GM12865 (cell line): ENCODE measurements at regions not wholly inside any gene's neighbourhood (a gene's known extent, or its start where the extent isn't known, plus 50 kb on each side); places are given as distances from the start of the nearest gene placed in this dataset.
A peak's percentile ranks its signal among the peaks of the same experiment; 100 is the strongest.

Experiments used
- DNase-seq: peaks from one replicate; pipeline ENCODE4 v3.0.0; 2010; ENCODE audit warnings: low read depth
- H3K4me3 ChIP-seq: 2 replicates; pipeline ENCODE4 v1.5.1; 2011; ENCODE audit warnings: mild to moderate bottlenecking, low read depth, low read length, control low read depth
- TF ChIP-seq, protein P1 (sequence below): IDR thresholded peaks from 2 replicates; pipeline ENCODE4 v1.5.1; 2011; ENCODE audit warnings: low read length, control low read depth, low read depth, inconsistent platforms; ENCODE audit not compliant: insufficient read depth; ENCODE audit errors: missing control alignments

DNA sequence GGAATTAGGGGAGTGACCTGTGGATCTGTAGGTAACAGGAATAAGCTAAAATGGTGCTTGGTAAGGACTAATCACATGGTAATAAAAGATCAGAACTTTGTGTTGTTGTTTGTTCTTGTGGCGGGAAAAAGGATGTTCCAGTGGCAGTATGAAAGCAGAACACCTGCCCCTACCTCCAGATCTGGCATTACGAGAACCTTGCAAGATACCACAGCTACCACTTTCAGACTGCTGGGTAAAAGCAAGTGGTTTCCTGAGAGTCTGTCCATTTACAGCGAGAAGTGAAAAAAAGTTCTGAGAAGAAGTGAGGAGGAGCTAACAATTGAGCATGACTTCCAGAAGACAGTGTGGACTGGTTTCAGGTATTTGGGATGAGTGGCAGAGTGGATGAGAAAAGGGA lies 252.5 kb downstream of the TLE4 start:
- peak; percentile 63 for DNase-seq
- TF ChIP-seq, protein P1, sequence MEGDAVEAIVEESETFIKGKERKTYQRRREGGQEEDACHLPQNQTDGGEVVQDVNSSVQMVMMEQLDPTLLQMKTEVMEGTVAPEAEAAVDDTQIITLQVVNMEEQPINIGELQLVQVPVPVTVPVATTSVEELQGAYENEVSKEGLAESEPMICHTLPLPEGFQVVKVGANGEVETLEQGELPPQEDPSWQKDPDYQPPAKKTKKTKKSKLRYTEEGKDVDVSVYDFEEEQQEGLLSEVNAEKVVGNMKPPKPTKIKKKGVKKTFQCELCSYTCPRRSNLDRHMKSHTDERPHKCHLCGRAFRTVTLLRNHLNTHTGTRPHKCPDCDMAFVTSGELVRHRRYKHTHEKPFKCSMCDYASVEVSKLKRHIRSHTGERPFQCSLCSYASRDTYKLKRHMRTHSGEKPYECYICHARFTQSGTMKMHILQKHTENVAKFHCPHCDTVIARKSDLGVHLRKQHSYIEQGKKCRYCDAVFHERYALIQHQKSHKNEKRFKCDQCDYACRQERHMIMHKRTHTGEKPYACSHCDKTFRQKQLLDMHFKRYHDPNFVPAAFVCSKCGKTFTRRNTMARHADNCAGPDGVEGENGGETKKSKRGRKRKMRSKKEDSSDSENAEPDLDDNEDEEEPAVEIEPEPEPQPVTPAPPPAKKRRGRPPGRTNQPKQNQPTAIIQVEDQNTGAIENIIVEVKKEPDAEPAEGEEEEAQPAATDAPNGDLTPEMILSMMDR, result no peak
- no peak overlapping the region for H3K4me3 ChIP-seq

DNA sequence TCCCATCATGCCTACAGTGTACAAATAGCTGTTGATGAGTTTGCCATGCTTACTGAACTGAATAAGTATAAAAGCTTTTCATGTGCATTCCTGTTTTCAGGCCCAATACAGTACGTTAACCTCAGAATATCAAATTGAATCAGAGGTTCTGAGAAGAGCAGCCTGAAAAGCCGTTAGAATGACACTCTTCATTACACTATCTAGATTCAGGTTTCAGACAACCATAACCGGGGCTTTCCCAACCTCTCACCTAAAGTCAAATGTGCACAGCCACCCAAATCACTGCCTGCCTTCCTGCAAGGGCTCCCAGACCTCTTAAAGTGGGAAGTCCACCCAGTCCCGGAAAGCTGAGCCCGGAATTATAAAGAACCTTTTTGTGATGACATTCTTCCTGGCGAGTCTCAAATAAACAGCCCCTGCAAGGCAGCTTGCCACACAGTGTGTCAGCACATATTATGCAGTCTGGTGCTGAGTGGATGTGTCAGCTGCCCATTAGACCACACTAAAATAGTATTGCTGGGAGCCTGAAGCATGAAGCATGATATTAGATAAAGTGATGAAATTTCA lies 245.8 kb downstream of the TLE4 start:
- TF ChIP-seq, protein P1, result no peak
- peak; percentile 65 for DNase-seq
- no peak overlapping the region for H3K4me3 ChIP-seq

DNA sequence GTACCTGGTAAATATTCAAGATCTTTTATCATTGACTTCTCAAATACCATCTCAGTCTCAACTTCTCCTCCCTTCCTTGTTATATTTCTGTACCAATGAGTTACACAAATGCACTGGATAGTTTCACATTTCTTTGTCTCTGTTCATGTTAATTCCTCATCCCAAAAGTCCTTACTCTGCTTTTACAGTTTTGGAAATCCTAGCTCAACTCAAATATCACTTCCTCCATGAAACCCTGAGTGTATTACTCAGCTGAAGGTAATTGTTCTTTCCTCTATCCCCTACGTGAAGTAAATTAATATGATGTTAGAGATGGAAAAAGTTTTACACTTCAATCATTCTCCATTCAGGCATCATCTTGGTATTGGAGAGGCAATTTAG lies 241.5 kb downstream of the TLE4 start:
- no peak for DNase-seq
- no peak overlapping the region for H3K4me3 ChIP-seq
- TF ChIP-seq, protein P1, result no peak

DNA sequence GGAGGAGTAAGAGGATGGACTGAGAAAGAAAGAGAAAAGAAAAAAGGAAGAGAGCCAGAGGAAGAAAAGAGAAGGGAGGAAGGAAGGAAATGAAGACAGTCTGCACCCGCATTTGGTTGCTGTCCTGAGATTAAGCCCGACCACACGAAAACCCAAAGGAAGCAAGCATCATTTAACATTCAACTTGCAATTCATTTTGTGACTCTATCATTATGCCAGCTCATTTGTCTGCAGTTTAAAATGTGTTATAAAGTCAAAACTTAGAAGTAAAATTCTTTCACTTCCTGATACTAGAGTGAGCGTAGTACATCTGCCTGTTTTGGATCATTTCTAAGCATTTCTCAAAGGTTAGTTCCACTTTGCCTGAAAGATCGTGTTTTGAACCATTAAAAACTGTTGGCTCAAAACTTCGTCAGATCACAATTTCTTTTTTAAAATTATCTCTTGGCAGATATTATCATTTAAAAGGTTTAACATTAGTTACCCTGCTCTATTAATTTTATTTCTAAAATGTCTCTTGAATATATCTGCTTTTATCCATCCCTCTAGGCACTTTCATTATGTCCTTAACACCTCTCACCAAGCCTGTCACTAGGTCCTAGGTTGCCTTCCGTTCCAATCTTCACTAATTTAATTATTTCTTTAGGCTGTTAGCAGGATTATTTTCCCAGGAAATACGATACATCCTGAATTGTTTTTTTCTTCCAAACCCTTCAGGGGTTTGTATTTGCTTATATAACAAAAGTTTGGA lies 240.9 kb downstream of the TLE4 start:
- peak overlapping the region; percentile 11; the same call in 1 of the 2 replicates for H3K4me3 ChIP-seq
- DNase-seq, result peak; percentile 59
- TF ChIP-seq, protein P1, result no peak

DNA sequence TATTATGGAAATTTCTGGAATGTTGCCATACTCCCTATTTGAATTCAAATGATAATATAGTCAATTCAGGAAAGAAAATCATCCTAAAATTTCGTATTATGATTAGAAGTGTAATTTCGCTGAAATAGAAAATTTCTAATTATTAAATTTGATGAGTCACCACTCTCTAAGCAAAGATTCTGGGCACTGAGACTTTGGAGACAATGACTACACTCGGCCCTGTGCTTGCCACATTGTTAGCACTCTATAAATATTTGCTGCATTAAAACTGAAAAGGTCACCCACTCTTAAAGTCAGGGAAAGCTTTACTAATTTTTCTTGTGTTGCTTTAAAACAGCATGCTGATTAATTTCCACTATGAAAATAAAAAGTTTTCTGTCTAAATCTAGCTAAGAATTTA lies 240.3 kb downstream of the TLE4 start:
- no peak overlapping the region for H3K4me3 ChIP-seq
- TF ChIP-seq, protein P1, result no peak
- DNase-seq, result no peak

DNA sequence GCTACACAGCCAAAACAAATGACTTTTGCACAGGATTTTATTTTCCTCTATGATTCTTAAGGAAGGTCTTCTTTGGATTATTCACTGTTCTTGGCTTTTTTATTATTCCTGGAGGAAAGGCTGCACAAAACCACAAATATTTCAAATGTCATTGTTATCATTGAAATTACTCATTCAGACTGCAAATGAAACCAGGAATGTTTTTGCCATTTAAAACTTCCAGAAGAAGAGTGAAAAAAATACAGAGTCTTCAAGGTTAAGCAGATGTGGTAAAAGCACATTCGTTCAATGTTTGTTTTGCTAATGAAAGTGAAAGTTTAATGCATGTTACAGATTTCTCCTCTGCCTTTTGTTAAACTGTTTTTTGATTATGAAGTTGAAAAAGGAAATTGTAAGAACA lies 238.2 kb downstream of the TLE4 start:
- H3K4me3 ChIP-seq, result no peak overlapping the region
- TF ChIP-seq, protein P1, result no peak
- no peak for DNase-seq
